ENCODE measurements at regions not wholly inside any gene's neighbourhood (a gene's known extent, or its start where the extent isn't known, plus 50 kb on each side); places are given as distances from the start of the nearest gene placed in this dataset.
"Not testable (repeated sequence)": the region's sequence is repeated elsewhere in the genome, so short reads cannot be mapped to it uniquely, and the experiment has no call there.

- intact Hi-C loops (cut with DNase I) = loop anchor here (10.0 kb wide), 1 partner anchor 126 kb away; the partner anchor contains the start of gene MID1IP1
- no peak for DNase-seq (ENCODE audit: low spot score)
Observed at GRCh38 chrX:38930474-38930873, 129.2 kb downstream of the MID1IP1 start.

GRCh38 chrX:38935561-38935960, 134.3 kb downstream of the MID1IP1 start:
- intact Hi-C loops (cut with DNase I) = loop anchor here (10.0 kb wide), 1 partner anchor 131 kb away; the partner anchor contains the start of gene MID1IP1
- DNase-seq (ENCODE audit: low spot score) = no peak

GRCh38 chrX:38937400-38937799, 136.1 kb downstream of the MID1IP1 start:
- intact Hi-C loops (cut with DNase I) = loop anchor here (10.0 kb wide), 1 partner anchor 133 kb away; the partner anchor contains the start of gene MID1IP1

GRCh38 chrX:38937926-38938325, 136.7 kb downstream of the MID1IP1 start:
- no peak for DNase-seq (ENCODE audit: low spot score)
- intact Hi-C loops (cut with DNase I) = loop anchor here (10.0 kb wide), 1 partner anchor 133 kb away; the partner anchor contains the start of gene MID1IP1

More at GRCh38 chrX:38937400-38937799, 136.1 kb downstream of the MID1IP1 start:
- DNase-seq (ENCODE audit: low spot score) = no peak

- intact Hi-C loops (cut with DNase I) = loop anchor here (10.0 kb wide), 1 partner anchor 134 kb away; the partner anchor contains the start of gene MID1IP1
- no peak for DNase-seq (ENCODE audit: low spot score)
Observed at GRCh38 chrX:38939067-38939466, 137.8 kb downstream of the MID1IP1 start.

GRCh38 chrX:38940547-38940946, 139.3 kb downstream of the MID1IP1 start:
- no peak for DNase-seq (ENCODE audit: low spot score)
- intact Hi-C loops (cut with DNase I) = no loop called here

- DNase-seq (ENCODE audit: low spot score) = no peak
- intact Hi-C loops (cut with DNase I) = no loop called here
Observed at GRCh38 chrX:38941675-38942074, 140.4 kb downstream of the MID1IP1 start.

GRCh38 chrX:38943120-38943519, 141.9 kb downstream of the MID1IP1 start:
- no peak for DNase-seq (ENCODE audit: low spot score)
- intact Hi-C loops (cut with DNase I) = no loop called here

GRCh38 chrX:38948046-38948445, 146.8 kb downstream of the MID1IP1 start:
- intact Hi-C loops (cut with DNase I) = no loop called here

GRCh38 chrX:38954520-38954919, 153.3 kb downstream of the MID1IP1 start:
- intact Hi-C loops (cut with DNase I) = no loop called here

More at GRCh38 chrX:38948046-38948445, 146.8 kb downstream of the MID1IP1 start:
- no peak for DNase-seq (ENCODE audit: low spot score)

GRCh38 chrX:38959736-38960135, 158.5 kb downstream of the MID1IP1 start:
- no peak for DNase-seq (ENCODE audit: low spot score)
- intact Hi-C loops (cut with DNase I) = no loop called here

More at GRCh38 chrX:38954520-38954919, 153.3 kb downstream of the MID1IP1 start:
- no peak for DNase-seq (ENCODE audit: low spot score)

- intact Hi-C loops (cut with DNase I) = no loop called here
- no peak for DNase-seq (ENCODE audit: low spot score)
Observed at GRCh38 chrX:38960137-38960536, 158.9 kb downstream of the MID1IP1 start.

- intact Hi-C loops (cut with DNase I) = no loop called here
- no peak for DNase-seq (ENCODE audit: low spot score)
Observed at GRCh38 chrX:38961936-38962335, 160.7 kb downstream of the MID1IP1 start.

- intact Hi-C loops (cut with DNase I); DNase-seq (ENCODE audit: low spot score): not testable (repeated sequence)
Observed at GRCh38 chrX:38963244-38963643, 162.0 kb downstream of the MID1IP1 start.

GRCh38 chrX:38965888-38966287, 164.6 kb downstream of the MID1IP1 start:
- intact Hi-C loops (cut with DNase I) = no loop called here
- DNase-seq (ENCODE audit: low spot score) = no peak

GRCh38 chrX:38968344-38969216, 167.3 kb downstream of the MID1IP1 start:
- intact Hi-C loops (cut with DNase I) = no loop called here
- no peak for DNase-seq (ENCODE audit: low spot score)

- intact Hi-C loops (cut with DNase I) = no loop called here
Observed at GRCh38 chrX:38970074-38970473, 168.8 kb downstream of the MID1IP1 start.

GRCh38 chrX:38970845-38971244, 169.6 kb downstream of the MID1IP1 start:
- intact Hi-C loops (cut with DNase I) = no loop called here
- DNase-seq (ENCODE audit: low spot score) = no peak

More at GRCh38 chrX:38970074-38970473, 168.8 kb downstream of the MID1IP1 start:
- no peak for DNase-seq (ENCODE audit: low spot score)

GRCh38 chrX:38973322-38973721, 172.1 kb downstream of the MID1IP1 start:
- DNase-seq (ENCODE audit: low spot score) = no peak
- intact Hi-C loops (cut with DNase I) = no loop called here

- DNase-seq (ENCODE audit: low spot score) = no peak
- intact Hi-C loops (cut with DNase I) = no loop called here
Observed at GRCh38 chrX:38974542-38974941, 173.3 kb downstream of the MID1IP1 start.

Measured in cardiac septum (tissue), 1 donor.